ENCODE measurements at regions not wholly inside any gene's neighbourhood (a gene's known extent, or its start where the extent isn't known, plus 50 kb on each side); places are given as distances from the start of the nearest gene placed in this dataset.
A peak's percentile ranks its signal among the peaks of the same experiment; 100 is the strongest.

DNA sequence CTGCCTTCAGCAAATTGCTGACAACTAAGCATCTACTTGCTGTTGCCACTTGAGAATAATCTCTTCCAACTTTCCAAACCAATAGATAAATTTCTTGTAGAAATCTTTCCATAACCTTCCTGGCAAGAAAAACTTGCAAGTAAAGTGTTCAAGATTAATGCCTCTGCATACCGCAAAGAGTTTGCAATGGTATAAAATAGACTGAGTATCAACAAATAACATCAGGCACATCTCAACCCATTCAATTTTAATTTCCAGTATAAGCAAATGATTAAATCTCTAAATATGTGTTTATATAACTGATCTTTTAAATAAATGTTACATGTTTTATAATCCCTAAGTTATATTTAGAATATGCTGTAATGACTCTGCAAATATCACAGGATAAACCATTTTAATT, 275.2 kb upstream of the AGA start:
- no peak overlapping the region for H3K23ac ChIP-seq (ENCODE audit: low read depth, low read length)
- CTCF ChIA-PET = no interaction called here
- no peak overlapping the region for H2BK15ac ChIP-seq (ENCODE audit: low read depth, low read length)
- no peak overlapping the region for H4K91ac ChIP-seq (ENCODE audit: insufficient read depth, low read depth, low read length)
- H2AFZ ChIP-seq (replicated peaks; ENCODE audit: low read length, poor library complexity) = no peak overlapping the region
- H2AK9ac ChIP-seq (replicated peaks; ENCODE audit: low read depth, low read length, poor library complexity) = no peak overlapping the region
- ATAC-seq (ENCODE audit: low read depth) = peak; percentile 72
- BruUV-seq (replicated peaks) = no TSS peak
- no peak overlapping the region for H3K14ac ChIP-seq (replicated peaks; ENCODE audit: low read depth, low read length)
- H4K5ac ChIP-seq (ENCODE audit: low read depth, low read length) = no peak overlapping the region
- H3K4ac ChIP-seq (ENCODE audit: low read depth, low read length) = no peak overlapping the region
- no peaks in the 10 kb centered on the region for H3K4me1 ChIP-seq (ENCODE audit: control insufficient read depth, insufficient read depth, low read length)
- no peak overlapping the region for H2BK5ac ChIP-seq (ENCODE audit: low read depth, low read length, poor library complexity, severe bottlenecking)
- intact Hi-C loops (cut with micrococcal nuclease) (no loop called here), in situ Hi-C loops (cut with MboI; ENCODE audit: low sequenced_read_pairs) (no loop called here), dilution Hi-C loops (cut with HindIII; ENCODE audit: low sequenced_read_pairs, unreplicated experiment) (no loop called here)
- no peak overlapping the region for H2AK5ac ChIP-seq (ENCODE audit: low read depth, low read length)
- TF ChIP-seq, protein P1, sequence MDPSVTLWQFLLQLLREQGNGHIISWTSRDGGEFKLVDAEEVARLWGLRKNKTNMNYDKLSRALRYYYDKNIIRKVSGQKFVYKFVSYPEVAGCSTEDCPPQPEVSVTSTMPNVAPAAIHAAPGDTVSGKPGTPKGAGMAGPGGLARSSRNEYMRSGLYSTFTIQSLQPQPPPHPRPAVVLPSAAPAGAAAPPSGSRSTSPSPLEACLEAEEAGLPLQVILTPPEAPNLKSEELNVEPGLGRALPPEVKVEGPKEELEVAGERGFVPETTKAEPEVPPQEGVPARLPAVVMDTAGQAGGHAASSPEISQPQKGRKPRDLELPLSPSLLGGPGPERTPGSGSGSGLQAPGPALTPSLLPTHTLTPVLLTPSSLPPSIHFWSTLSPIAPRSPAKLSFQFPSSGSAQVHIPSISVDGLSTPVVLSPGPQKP (IDR thresholded peaks at IDR 0.05; ENCODE audit: borderline replicate concordance, low read depth, low read length) = no peak
- TF ChIP-seq CHD1 (IDR thresholded peaks at IDR 0.05; ENCODE audit: low read depth, low read length) (no peak), RAD21 (IDR thresholded peaks at IDR 0.05; ENCODE audit: low read length) (no peak), MAFK (IDR thresholded peaks at IDR 0.05; ENCODE audit: low read depth, low read length) (no peak), SMC3 (IDR thresholded peaks at IDR 0.05; ENCODE audit: low read depth, low read length) (no peak), CEBPB (IDR thresholded peaks at IDR 0.05; ENCODE audit: low read depth, low read length) (no peak), POLR2A (IDR thresholded peaks at IDR 0.05; ENCODE audit: low read depth, low read length) (no peak), RFX5 (IDR thresholded peaks at IDR 0.05; ENCODE audit: low read depth, low read length) (no peak), NFE2L2 (IDR thresholded peaks at IDR 0.05; ENCODE audit: low read depth, low read length) (no peak), MXI1 (IDR thresholded peaks at IDR 0.05; ENCODE audit: borderline replicate concordance, low read depth, low read length) (no peak), RCOR1 (IDR thresholded peaks at IDR 0.05; ENCODE audit: insufficient replicate concordance, low read length) (no peak), BHLHE40 (IDR thresholded peaks at IDR 0.05; ENCODE audit: low read depth, low read length) (no peak), FOS (IDR thresholded peaks at IDR 0.05; ENCODE audit: low read depth, low read length) (no peak), MAZ (IDR thresholded peaks at IDR 0.05; ENCODE audit: borderline replicate concordance, low read depth, low read length) (no peak)
- TF ChIP-seq, protein P2, sequence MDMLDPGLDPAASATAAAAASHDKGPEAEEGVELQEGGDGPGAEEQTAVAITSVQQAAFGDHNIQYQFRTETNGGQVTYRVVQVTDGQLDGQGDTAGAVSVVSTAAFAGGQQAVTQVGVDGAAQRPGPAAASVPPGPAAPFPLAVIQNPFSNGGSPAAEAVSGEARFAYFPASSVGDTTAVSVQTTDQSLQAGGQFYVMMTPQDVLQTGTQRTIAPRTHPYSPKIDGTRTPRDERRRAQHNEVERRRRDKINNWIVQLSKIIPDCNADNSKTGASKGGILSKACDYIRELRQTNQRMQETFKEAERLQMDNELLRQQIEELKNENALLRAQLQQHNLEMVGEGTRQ (IDR thresholded peaks at IDR 0.05; ENCODE audit: low read depth, low read length) = no peak
- TF ChIP-seq, protein P3, sequence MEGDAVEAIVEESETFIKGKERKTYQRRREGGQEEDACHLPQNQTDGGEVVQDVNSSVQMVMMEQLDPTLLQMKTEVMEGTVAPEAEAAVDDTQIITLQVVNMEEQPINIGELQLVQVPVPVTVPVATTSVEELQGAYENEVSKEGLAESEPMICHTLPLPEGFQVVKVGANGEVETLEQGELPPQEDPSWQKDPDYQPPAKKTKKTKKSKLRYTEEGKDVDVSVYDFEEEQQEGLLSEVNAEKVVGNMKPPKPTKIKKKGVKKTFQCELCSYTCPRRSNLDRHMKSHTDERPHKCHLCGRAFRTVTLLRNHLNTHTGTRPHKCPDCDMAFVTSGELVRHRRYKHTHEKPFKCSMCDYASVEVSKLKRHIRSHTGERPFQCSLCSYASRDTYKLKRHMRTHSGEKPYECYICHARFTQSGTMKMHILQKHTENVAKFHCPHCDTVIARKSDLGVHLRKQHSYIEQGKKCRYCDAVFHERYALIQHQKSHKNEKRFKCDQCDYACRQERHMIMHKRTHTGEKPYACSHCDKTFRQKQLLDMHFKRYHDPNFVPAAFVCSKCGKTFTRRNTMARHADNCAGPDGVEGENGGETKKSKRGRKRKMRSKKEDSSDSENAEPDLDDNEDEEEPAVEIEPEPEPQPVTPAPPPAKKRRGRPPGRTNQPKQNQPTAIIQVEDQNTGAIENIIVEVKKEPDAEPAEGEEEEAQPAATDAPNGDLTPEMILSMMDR (conservative IDR thresholded peaks at IDR 0.05; ENCODE audit: low read depth, low read length) = no peak
- POLR2A ChIA-PET (ENCODE audit: unreplicated experiment) = no interaction called here
- H3K56ac ChIP-seq (ENCODE audit: extremely low read depth, insufficient read depth, low read length) = no peak overlapping the region
- peak overlapping the region; percentile 52; the same call in 1 of the 2 replicates for H3K18ac ChIP-seq (ENCODE audit: low read depth, low read length)
- no peaks in the 10 kb centered on the region for H4K20me1 ChIP-seq (ENCODE audit: insufficient read depth, low read length)
- no peak overlapping the region for H4K8ac ChIP-seq (ENCODE audit: low read depth in 2 of 2, low read length in 2 of 2)
- no peak overlapping the region; the same call in 1 of the 2 replicates for H3K4me2 ChIP-seq (ENCODE audit: low read depth, low read length)
- H3K36me3 ChIP-seq (ENCODE audit: control insufficient read depth, insufficient read depth, low read length) = no peaks in the 10 kb centered on the region
- H3K9ac ChIP-seq (ENCODE audit: low read depth, low read length) = no peak overlapping the region
- no peaks in the 10 kb centered on the region for H3K9me1 ChIP-seq (ENCODE audit: insufficient read depth, low read length)
- peak; percentile 61 for DNase-seq
- H2BK120ac ChIP-seq (ENCODE audit: low read depth, low read length) = no peak overlapping the region
- H3K27ac ChIP-seq (ENCODE audit: insufficient read depth, low read length) = peak overlapping the region; percentile 29; the same call in 1 of the 2 replicates
- H3K9me3 ChIP-seq (ENCODE audit: control insufficient read depth, insufficient read depth, low read length) = no peaks in the 10 kb centered on the region
- H3K4me3 ChIP-seq (ENCODE audit: insufficient read depth, low read depth, low read length) = no peak overlapping the region
- WGBS, 2 experiments (ENCODE audit: extremely low coverage in 2 of 2, insufficient read length in 1 of 2) = no CpG with 5 or more reads among the region's 1 CpG
- no peaks in the 10 kb centered on the region for H3K79me1 ChIP-seq (ENCODE audit: low read depth in 1 of 2, low read length in 2 of 2)
- no peak overlapping the region for H2BK20ac ChIP-seq (ENCODE audit: low read depth, low read length)
- no peaks in the 10 kb centered on the region for H3K27me3 ChIP-seq (ENCODE audit: control insufficient read depth, insufficient read depth, low read length)

Measured in IMR-90 (cell line).